Panc1 (cell line): ENCODE measurements at regions not wholly inside any gene's neighbourhood (a gene's known extent, or its start where the extent isn't known, plus 50 kb on each side); places are given as distances from the start of the nearest gene placed in this dataset.
"Not testable (repeated sequence)": the region's sequence is repeated elsewhere in the genome, so short reads cannot be mapped to it uniquely, and the experiment has no call there.

ENCODE experiments used
- ATAC-seq: fragments of 200-7000 bp; cut with Tn5 transposase; 2 replicates; pipeline ENCODE4 v1.9.1; 2020; ENCODE audit warnings: mild to moderate bottlenecking, moderate library complexity
- BruUV-seq: library from RNA; stranded (reverse); fragments of 400-500 nt; replicated peaks from 2 replicates; lab custom pipeline; 2021; lab: Mats Ljungman, UMichigan
- CTCF ChIA-PET: fragments of 300-600 bp; sonication (Branson Sonifier 250); formaldehyde crosslinking; loops from one replicate; lab custom pipeline; 2022; ENCODE audit warnings: antibody characterized with exemption; lab: Charles Lee
- POLR2A ChIA-PET: fragments of 300-600 bp; sonication (Branson Sonifier 250); formaldehyde crosslinking; loops from one replicate; lab custom pipeline; 2022; ENCODE audit warnings: antibody characterized with exemption; lab: Charles Lee
- DNase-seq: peaks from one replicate; pipeline ENCODE4 v3.0.0-alpha.2; 2010; ENCODE audit warnings: low read depth, low spot score
- H3K27ac ChIP-seq: 2 replicates; pipeline ENCODE4 v1.5.1; 2011; ENCODE audit warnings: mild to moderate bottlenecking, low read length, inconsistent platforms
- H3K27me3 ChIP-seq: fragments of 200-500 bp; sonication (Bioruptor generic); 2 replicates; pipeline ENCODE4 v1.6.0; 2014; ENCODE audit warnings: low read length, inconsistent platforms; ENCODE audit not compliant: control insufficient read depth, insufficient read depth
- H3K36me3 ChIP-seq: fragments of 200-500 bp; sonication (Bioruptor generic); 2 replicates; pipeline ENCODE4 v1.5.1; 2014; ENCODE audit warnings: inconsistent platforms, mild to moderate bottlenecking, low read length, moderate library complexity; ENCODE audit not compliant: control insufficient read depth, insufficient read depth
- H3K4me1 ChIP-seq: 2 replicates; pipeline ENCODE4 v1.5.1; 2011; ENCODE audit warnings: inconsistent platforms, mild to moderate bottlenecking, low read length, moderate library complexity; ENCODE audit not compliant: control insufficient read depth, insufficient read depth
- H3K4me3 ChIP-seq, 2 experiments: 2 replicates each; pipeline ENCODE4 v1.5.1; 2011 to 2012; ENCODE audit warnings: low read depth in 2 of 2, low read length in 2 of 2, mild to moderate bottlenecking in 2 of 2, inconsistent platforms in 1 of 2, moderate library complexity in 1 of 2
- H3K9me3 ChIP-seq: fragments of 200-500 bp; sonication (Bioruptor generic); 2 replicates; pipeline ENCODE4 v1.5.1; 2014; ENCODE audit warnings: low read depth, mild to moderate bottlenecking, inconsistent platforms, low read length, moderate library complexity; ENCODE audit not compliant: control insufficient read depth, insufficient read depth
- POLR2AphosphoS5 ChIP-seq: IDR thresholded peaks from 2 replicates; pipeline ENCODE4 v1.6.1; 2012; ENCODE audit warnings: mild to moderate bottlenecking, low read depth, low read length, moderate library complexity
- SIN3A ChIP-seq: IDR thresholded peaks from 2 replicates; pipeline ENCODE4 v1.6.1; 2012; ENCODE audit warnings: low read depth, mild to moderate bottlenecking, low read length, moderate library complexity, borderline replicate concordance; ENCODE audit not compliant: insufficient read depth
- TCF7L2 ChIP-seq: IDR thresholded peaks from 2 replicates; pipeline ENCODE4 v1.6.1; 2011; ENCODE audit warnings: mild to moderate bottlenecking, low read depth, low read length, inconsistent platforms
- in situ Hi-C: cut with HindIII; loops from 2 replicates; pipeline ENCODE4 v1.10.0; 2016; ENCODE audit warnings: low sequenced_read_pairs, low pct_unique_long_range_greater_than_20kb
- intact Hi-C: fragments of 100-400 bp; cut with micrococcal nuclease; formaldehyde crosslinking; loops from one replicate; pipeline ENCODE4 v1.10.0; 2022; ENCODE audit not compliant: unreplicated experiment
- TF ChIP-seq, protein P1 (sequence below): fragments of 450-650 bp; IDR thresholded peaks from 2 replicates; pipeline ENCODE4 v1.5.1; 2017; ENCODE audit warnings: mild to moderate bottlenecking
- TF ChIP-seq, protein P2 (sequence below), 2 experiments: IDR thresholded peaks; 2 replicates each; pipeline ENCODE4 v1.6.1; 2011 to 2012; ENCODE audit warnings: low read depth in 2 of 2, control low read depth in 1 of 2, low read length in 1 of 2, mild to moderate bottlenecking in 1 of 2, moderate library complexity in 1 of 2; ENCODE audit not compliant: insufficient read depth in 1 of 2

DNA sequence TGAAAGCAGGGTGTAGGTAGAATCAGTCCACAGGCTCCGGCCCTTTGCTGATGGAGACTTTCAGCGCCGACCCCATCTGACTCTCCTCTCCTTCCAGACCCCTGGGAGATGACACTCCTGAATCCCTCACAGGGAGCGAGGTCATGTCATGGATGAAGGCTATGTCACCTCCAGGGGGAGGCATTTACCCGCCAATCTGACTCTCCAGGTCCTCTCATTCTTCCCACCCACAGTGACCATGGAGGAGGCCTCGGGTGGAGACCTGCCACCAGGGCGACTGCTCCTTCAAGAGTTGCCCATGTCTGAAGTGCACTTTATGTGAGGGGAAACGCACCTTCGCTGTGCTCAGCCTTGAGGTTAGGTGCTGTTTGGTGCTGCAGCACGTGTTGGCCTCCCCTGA lies 112.7 kb downstream of the KLF13 start:
- no peaks in the 10 kb centered on the region for H3K9me3 ChIP-seq
- TF ChIP-seq, protein P1, sequence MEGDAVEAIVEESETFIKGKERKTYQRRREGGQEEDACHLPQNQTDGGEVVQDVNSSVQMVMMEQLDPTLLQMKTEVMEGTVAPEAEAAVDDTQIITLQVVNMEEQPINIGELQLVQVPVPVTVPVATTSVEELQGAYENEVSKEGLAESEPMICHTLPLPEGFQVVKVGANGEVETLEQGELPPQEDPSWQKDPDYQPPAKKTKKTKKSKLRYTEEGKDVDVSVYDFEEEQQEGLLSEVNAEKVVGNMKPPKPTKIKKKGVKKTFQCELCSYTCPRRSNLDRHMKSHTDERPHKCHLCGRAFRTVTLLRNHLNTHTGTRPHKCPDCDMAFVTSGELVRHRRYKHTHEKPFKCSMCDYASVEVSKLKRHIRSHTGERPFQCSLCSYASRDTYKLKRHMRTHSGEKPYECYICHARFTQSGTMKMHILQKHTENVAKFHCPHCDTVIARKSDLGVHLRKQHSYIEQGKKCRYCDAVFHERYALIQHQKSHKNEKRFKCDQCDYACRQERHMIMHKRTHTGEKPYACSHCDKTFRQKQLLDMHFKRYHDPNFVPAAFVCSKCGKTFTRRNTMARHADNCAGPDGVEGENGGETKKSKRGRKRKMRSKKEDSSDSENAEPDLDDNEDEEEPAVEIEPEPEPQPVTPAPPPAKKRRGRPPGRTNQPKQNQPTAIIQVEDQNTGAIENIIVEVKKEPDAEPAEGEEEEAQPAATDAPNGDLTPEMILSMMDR = peak; percentile 72
- TF ChIP-seq, protein P2, sequence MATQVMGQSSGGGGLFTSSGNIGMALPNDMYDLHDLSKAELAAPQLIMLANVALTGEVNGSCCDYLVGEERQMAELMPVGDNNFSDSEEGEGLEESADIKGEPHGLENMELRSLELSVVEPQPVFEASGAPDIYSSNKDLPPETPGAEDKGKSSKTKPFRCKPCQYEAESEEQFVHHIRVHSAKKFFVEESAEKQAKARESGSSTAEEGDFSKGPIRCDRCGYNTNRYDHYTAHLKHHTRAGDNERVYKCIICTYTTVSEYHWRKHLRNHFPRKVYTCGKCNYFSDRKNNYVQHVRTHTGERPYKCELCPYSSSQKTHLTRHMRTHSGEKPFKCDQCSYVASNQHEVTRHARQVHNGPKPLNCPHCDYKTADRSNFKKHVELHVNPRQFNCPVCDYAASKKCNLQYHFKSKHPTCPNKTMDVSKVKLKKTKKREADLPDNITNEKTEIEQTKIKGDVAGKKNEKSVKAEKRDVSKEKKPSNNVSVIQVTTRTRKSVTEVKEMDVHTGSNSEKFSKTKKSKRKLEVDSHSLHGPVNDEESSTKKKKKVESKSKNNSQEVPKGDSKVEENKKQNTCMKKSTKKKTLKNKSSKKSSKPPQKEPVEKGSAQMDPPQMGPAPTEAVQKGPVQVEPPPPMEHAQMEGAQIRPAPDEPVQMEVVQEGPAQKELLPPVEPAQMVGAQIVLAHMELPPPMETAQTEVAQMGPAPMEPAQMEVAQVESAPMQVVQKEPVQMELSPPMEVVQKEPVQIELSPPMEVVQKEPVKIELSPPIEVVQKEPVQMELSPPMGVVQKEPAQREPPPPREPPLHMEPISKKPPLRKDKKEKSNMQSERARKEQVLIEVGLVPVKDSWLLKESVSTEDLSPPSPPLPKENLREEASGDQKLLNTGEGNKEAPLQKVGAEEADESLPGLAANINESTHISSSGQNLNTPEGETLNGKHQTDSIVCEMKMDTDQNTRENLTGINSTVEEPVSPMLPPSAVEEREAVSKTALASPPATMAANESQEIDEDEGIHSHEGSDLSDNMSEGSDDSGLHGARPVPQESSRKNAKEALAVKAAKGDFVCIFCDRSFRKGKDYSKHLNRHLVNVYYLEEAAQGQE (IDR thresholded peaks at IDR 0.05; ENCODE audit: insufficient read depth in 1 of 2, low read depth in 2 of 2, low read length in 1 of 2) = no peak
- in situ Hi-C loops = no loop called here
- CTCF ChIA-PET = interaction anchor here (1.0 kb wide), 1 partner anchor 49 kb away, joined by 4 read pairs; no protein-coding TSS in a partner anchor
- H3K27me3 ChIP-seq = no peaks in the 10 kb centered on the region
- H3K4me1 ChIP-seq = 0 out of 2 replicates have a peak, but pooled peaks cover 3% of the 10 kb centered on the region
- intact Hi-C loops = loop anchor here (2.0 kb wide), 1 partner anchor 49 kb away; no protein-coding TSS in a partner anchor
- no peaks in the 10 kb centered on the region for H3K36me3 ChIP-seq
- H3K4me3 ChIP-seq = no peak overlapping the region
- BruUV-seq = no TSS peak
- H3K27ac ChIP-seq = no peak overlapping the region
- peak; percentile 63; the same call in 1 of the 2 replicates for ATAC-seq
- no peak for DNase-seq
- POLR2A ChIA-PET = interaction anchor here (0.6 kb wide), 1 partner anchor 187 kb away, joined by 3 read pairs; no protein-coding TSS in a partner anchor

DNA sequence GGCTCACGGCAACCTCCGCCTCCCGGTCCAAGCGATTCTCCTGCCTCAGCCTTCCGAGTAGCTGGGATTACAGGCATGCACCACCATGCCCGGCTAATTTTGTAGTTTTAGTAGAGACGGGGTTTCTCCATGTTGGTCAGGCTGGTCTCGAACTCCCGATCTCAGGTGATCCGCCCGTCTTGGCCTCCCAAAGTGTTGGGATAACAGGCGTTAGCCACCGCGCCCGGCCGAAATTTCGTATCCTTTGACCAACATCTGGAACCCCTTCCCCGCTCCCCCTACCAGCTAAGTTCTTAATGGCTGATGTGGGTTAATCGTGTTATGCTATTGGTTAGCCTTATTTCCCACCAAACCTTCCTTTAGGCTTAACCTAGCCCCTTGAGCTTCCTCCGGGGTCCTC lies 113.6 kb downstream of the KLF13 start:
- DNase-seq, POLR2A ChIA-PET, H3K4me1 ChIP-seq, H3K27me3 ChIP-seq, intact Hi-C loops, in situ Hi-C loops, H3K36me3 ChIP-seq, BruUV-seq, H3K9me3 ChIP-seq: not testable (repeated sequence)
- H3K4me3 ChIP-seq = peak overlapping the region; percentile 48 to 71
- H3K27ac ChIP-seq = peak overlapping the region; percentile 62; the same call in 1 of the 2 replicates
- CTCF ChIA-PET = interaction anchor here (0.6 to 1.0 kb wide), 2 partner anchors 48 to 535 kb away, joined by 3 to 4 read pairs; no protein-coding TSS in a partner anchor
- 0 out of 2 replicates have a peak, but pooled peaks have one; percentile 3 for ATAC-seq

DNA sequence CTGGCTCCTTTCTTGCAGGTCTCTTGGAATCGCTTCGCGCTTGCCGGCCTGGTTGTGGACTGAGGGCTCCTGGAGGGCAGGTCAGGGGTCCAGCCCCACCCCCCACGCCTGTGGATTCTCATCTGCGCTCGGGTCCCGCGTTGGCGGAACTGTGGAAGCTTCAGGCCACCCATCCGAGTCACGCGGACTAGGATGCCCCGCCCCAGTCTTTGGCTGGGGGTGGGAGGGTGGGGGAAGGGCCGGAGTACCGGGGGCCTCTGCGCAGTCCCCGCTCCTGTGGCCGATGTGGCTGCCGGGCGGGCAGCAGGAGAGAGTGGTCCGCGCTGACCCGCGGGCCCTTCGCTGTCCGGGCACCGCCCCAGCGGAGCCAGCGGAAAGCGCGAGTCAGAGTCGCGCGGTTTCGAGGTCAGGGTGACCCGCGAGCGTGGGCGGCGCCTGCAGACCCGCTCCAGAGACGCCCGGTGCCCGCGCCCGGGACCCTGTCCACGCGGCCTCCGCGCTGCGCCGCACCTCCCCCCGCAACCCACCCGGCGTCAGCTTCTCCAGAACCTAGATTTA lies 114.2 kb downstream of the KLF13 start:
- no peak for DNase-seq
- in situ Hi-C loops = no loop called here

More for the DNA sequence above, 114.2 kb downstream of the KLF13 start:
- no peaks in the 10 kb centered on the region for H3K27me3 ChIP-seq
- H3K9me3 ChIP-seq = no peaks in the 10 kb centered on the region
- no TSS peak for BruUV-seq
- H3K4me1 ChIP-seq = no peaks in the 10 kb centered on the region
- POLR2A ChIA-PET = interaction anchor here (0.6 kb wide), 1 partner anchor 201 kb away, joined by 6 read pairs; no protein-coding TSS in a partner anchor
- H3K4me3 ChIP-seq = peak overlapping the region; percentile 48 to 71
- H3K27ac ChIP-seq = peak overlapping the region; percentile 62
- no peaks in the 10 kb centered on the region for H3K36me3 ChIP-seq
- intact Hi-C loops = no loop called here
- ATAC-seq = peak; percentile 80
- CTCF ChIA-PET = no interaction called here
- TF ChIP-seq SIN3A (no peak), POLR2AphosphoS5 (no peak), TCF7L2 (no peak)
- TF ChIP-seq, protein P1 = no peak
- TF ChIP-seq, protein P2 (IDR thresholded peaks at IDR 0.05; ENCODE audit: insufficient read depth in 1 of 2, low read depth in 2 of 2, low read length in 1 of 2) = no peak
